Panc1 (cell line): ENCODE measurements at regions not wholly inside any gene's neighbourhood (a gene's known extent, or its start where the extent isn't known, plus 50 kb on each side); places are given as distances from the start of the nearest gene placed in this dataset.
A peak's percentile ranks its signal among the peaks of the same experiment; 100 is the strongest.

Source experiments
- ATAC-seq: fragments of 200-7000 bp; cut with Tn5 transposase; 2 replicates; pipeline ENCODE4 v1.9.1; 2020; ENCODE audit warnings: mild to moderate bottlenecking, moderate library complexity
- BruUV-seq: library from RNA; stranded (reverse); fragments of 400-500 nt; replicated peaks from 2 replicates; lab custom pipeline; 2021; lab: Mats Ljungman, UMichigan
- CTCF ChIA-PET: fragments of 300-600 bp; sonication (Branson Sonifier 250); formaldehyde crosslinking; loops from one replicate; lab custom pipeline; 2022; ENCODE audit warnings: antibody characterized with exemption; lab: Charles Lee
- POLR2A ChIA-PET: fragments of 300-600 bp; sonication (Branson Sonifier 250); formaldehyde crosslinking; loops from one replicate; lab custom pipeline; 2022; ENCODE audit warnings: antibody characterized with exemption; lab: Charles Lee
- DNase-seq: peaks from one replicate; pipeline ENCODE4 v3.0.0-alpha.2; 2010; ENCODE audit warnings: low read depth, low spot score
- H3K27ac ChIP-seq: 2 replicates; pipeline ENCODE4 v1.5.1; 2011; ENCODE audit warnings: mild to moderate bottlenecking, low read length, inconsistent platforms
- H3K27me3 ChIP-seq: fragments of 200-500 bp; sonication (Bioruptor generic); 2 replicates; pipeline ENCODE4 v1.6.0; 2014; ENCODE audit warnings: low read length, inconsistent platforms; ENCODE audit not compliant: control insufficient read depth, insufficient read depth
- H3K36me3 ChIP-seq: fragments of 200-500 bp; sonication (Bioruptor generic); 2 replicates; pipeline ENCODE4 v1.5.1; 2014; ENCODE audit warnings: inconsistent platforms, mild to moderate bottlenecking, low read length, moderate library complexity; ENCODE audit not compliant: control insufficient read depth, insufficient read depth
- H3K4me1 ChIP-seq: 2 replicates; pipeline ENCODE4 v1.5.1; 2011; ENCODE audit warnings: inconsistent platforms, mild to moderate bottlenecking, low read length, moderate library complexity; ENCODE audit not compliant: control insufficient read depth, insufficient read depth
- H3K4me3 ChIP-seq, 2 experiments: 2 replicates each; pipeline ENCODE4 v1.5.1; 2011 to 2012; ENCODE audit warnings: low read depth in 2 of 2, low read length in 2 of 2, mild to moderate bottlenecking in 2 of 2, inconsistent platforms in 1 of 2, moderate library complexity in 1 of 2
- H3K9me3 ChIP-seq: fragments of 200-500 bp; sonication (Bioruptor generic); 2 replicates; pipeline ENCODE4 v1.5.1; 2014; ENCODE audit warnings: low read depth, mild to moderate bottlenecking, inconsistent platforms, low read length, moderate library complexity; ENCODE audit not compliant: control insufficient read depth, insufficient read depth
- POLR2AphosphoS5 ChIP-seq: IDR thresholded peaks from 2 replicates; pipeline ENCODE4 v1.6.1; 2012; ENCODE audit warnings: mild to moderate bottlenecking, low read depth, low read length, moderate library complexity
- SIN3A ChIP-seq: IDR thresholded peaks from 2 replicates; pipeline ENCODE4 v1.6.1; 2012; ENCODE audit warnings: low read depth, mild to moderate bottlenecking, low read length, moderate library complexity, borderline replicate concordance; ENCODE audit not compliant: insufficient read depth
- TCF7L2 ChIP-seq: IDR thresholded peaks from 2 replicates; pipeline ENCODE4 v1.6.1; 2011; ENCODE audit warnings: mild to moderate bottlenecking, low read depth, low read length, inconsistent platforms
- in situ Hi-C: cut with HindIII; loops from 2 replicates; pipeline ENCODE4 v1.10.0; 2016; ENCODE audit warnings: low sequenced_read_pairs, low pct_unique_long_range_greater_than_20kb
- intact Hi-C: fragments of 100-400 bp; cut with micrococcal nuclease; formaldehyde crosslinking; loops from one replicate; pipeline ENCODE4 v1.10.0; 2022; ENCODE audit not compliant: unreplicated experiment
- TF ChIP-seq, protein P1 (sequence below): fragments of 450-650 bp; IDR thresholded peaks from 2 replicates; pipeline ENCODE4 v1.5.1; 2017; ENCODE audit warnings: mild to moderate bottlenecking
- TF ChIP-seq, protein P2 (sequence below), 2 experiments: IDR thresholded peaks; 2 replicates each; pipeline ENCODE4 v1.6.1; 2011 to 2012; ENCODE audit warnings: low read depth in 2 of 2, control low read depth in 1 of 2, low read length in 1 of 2, mild to moderate bottlenecking in 1 of 2, moderate library complexity in 1 of 2; ENCODE audit not compliant: insufficient read depth in 1 of 2

DNA sequence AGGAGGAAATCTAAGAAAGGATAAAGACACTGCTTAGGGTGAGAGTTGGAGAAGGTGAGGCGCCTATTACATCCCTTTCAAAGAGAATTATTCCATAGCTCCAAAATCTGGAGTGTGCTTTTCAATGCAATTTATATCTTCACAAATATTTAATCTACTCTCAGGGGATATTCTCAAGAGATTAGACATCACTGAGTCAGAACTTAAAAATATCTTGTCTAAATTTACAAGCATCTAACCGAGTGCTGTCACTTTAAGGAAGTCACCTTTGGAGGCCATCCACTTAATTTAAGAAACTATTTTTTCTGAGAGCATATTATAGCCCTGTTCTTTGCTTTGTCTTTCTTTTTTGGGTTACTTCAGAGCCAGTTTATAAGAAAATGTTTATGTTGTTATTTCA is 134.6 kb downstream of the TNFSF18 start:
- in situ Hi-C loops = no loop called here
- no peak for DNase-seq
- Histone ChIP-seq H3K9me3 (peaks cover 12% of the 10 kb centered on the region; the same call in 1 of the 2 replicates), H3K4me3 (no peak overlapping the region), H3K27me3 (no peaks in the 10 kb centered on the region), H3K4me1 (no peaks in the 10 kb centered on the region), H3K36me3 (no peaks in the 10 kb centered on the region), H3K27ac (no peak overlapping the region)
- no TSS peak for BruUV-seq
- ChIA-PET POLR2A (no interaction called here), CTCF (no interaction called here)
- intact Hi-C loops = no loop called here
- TF ChIP-seq, protein P1, sequence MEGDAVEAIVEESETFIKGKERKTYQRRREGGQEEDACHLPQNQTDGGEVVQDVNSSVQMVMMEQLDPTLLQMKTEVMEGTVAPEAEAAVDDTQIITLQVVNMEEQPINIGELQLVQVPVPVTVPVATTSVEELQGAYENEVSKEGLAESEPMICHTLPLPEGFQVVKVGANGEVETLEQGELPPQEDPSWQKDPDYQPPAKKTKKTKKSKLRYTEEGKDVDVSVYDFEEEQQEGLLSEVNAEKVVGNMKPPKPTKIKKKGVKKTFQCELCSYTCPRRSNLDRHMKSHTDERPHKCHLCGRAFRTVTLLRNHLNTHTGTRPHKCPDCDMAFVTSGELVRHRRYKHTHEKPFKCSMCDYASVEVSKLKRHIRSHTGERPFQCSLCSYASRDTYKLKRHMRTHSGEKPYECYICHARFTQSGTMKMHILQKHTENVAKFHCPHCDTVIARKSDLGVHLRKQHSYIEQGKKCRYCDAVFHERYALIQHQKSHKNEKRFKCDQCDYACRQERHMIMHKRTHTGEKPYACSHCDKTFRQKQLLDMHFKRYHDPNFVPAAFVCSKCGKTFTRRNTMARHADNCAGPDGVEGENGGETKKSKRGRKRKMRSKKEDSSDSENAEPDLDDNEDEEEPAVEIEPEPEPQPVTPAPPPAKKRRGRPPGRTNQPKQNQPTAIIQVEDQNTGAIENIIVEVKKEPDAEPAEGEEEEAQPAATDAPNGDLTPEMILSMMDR = no peak
- TF ChIP-seq, protein P2, sequence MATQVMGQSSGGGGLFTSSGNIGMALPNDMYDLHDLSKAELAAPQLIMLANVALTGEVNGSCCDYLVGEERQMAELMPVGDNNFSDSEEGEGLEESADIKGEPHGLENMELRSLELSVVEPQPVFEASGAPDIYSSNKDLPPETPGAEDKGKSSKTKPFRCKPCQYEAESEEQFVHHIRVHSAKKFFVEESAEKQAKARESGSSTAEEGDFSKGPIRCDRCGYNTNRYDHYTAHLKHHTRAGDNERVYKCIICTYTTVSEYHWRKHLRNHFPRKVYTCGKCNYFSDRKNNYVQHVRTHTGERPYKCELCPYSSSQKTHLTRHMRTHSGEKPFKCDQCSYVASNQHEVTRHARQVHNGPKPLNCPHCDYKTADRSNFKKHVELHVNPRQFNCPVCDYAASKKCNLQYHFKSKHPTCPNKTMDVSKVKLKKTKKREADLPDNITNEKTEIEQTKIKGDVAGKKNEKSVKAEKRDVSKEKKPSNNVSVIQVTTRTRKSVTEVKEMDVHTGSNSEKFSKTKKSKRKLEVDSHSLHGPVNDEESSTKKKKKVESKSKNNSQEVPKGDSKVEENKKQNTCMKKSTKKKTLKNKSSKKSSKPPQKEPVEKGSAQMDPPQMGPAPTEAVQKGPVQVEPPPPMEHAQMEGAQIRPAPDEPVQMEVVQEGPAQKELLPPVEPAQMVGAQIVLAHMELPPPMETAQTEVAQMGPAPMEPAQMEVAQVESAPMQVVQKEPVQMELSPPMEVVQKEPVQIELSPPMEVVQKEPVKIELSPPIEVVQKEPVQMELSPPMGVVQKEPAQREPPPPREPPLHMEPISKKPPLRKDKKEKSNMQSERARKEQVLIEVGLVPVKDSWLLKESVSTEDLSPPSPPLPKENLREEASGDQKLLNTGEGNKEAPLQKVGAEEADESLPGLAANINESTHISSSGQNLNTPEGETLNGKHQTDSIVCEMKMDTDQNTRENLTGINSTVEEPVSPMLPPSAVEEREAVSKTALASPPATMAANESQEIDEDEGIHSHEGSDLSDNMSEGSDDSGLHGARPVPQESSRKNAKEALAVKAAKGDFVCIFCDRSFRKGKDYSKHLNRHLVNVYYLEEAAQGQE (IDR thresholded peaks at IDR 0.05; ENCODE audit: insufficient read depth in 1 of 2, low read depth in 2 of 2, low read length in 1 of 2) = no peak
- TF ChIP-seq TCF7L2 (no peak), POLR2AphosphoS5 (no peak)
- no peak for ATAC-seq

- no TSS peak for BruUV-seq
- ChIA-PET POLR2A (no interaction called here), CTCF (interaction anchor here (0.7 kb wide), 1 partner anchor 52 kb away, joined by 6 read pairs; no protein-coding TSS in a partner anchor)
- intact Hi-C loops = no loop called here
- H3K9me3 ChIP-seq = peaks cover 7% of the 10 kb centered on the region; the same call in 1 of the 2 replicates
- in situ Hi-C loops = no loop called here
- no peak for TF ChIP-seq SIN3A
- no peak for TF ChIP-seq TCF7L2
- TF ChIP-seq, protein P2 (IDR thresholded peaks at IDR 0.05; ENCODE audit: insufficient read depth in 1 of 2, low read depth in 2 of 2, low read length in 1 of 2) = no peak
- no peak for TF ChIP-seq POLR2AphosphoS5
- TF ChIP-seq, protein P1 = no peak
- H3K36me3 ChIP-seq = no peaks in the 10 kb centered on the region
- no peaks in the 10 kb centered on the region for H3K4me1 ChIP-seq
- ATAC-seq = peak; percentile 95
- no peak overlapping the region for H3K4me3 ChIP-seq
- no peaks in the 10 kb centered on the region for H3K27me3 ChIP-seq
- peak; percentile 85 for DNase-seq
- peak overlapping the region; percentile 23; the same call in 1 of the 2 replicates for H3K27ac ChIP-seq
These were observed 132.8 kb downstream of the TNFSF18 start for GRCh38 chr1:172917972-172918371.
